Calu3 (cell line): ENCODE measurements at regions not wholly inside any gene's neighbourhood (a gene's known extent, or its start where the extent isn't known, plus 50 kb on each side); places are given as distances from the start of the nearest gene placed in this dataset.

Source experiments
- BruUV-seq: library from RNA; stranded (reverse); fragments of 400-500 nt; replicated peaks from 2 replicates; lab custom pipeline; 2021; lab: Mats Ljungman, UMichigan
- CTCF ChIA-PET: fragments of 300-600 bp; sonication (Branson Sonifier 250); formaldehyde crosslinking; loops from one replicate; lab custom pipeline; 2022; ENCODE audit warnings: antibody characterized with exemption; lab: Charles Lee
- DNase-seq: peaks from one replicate; pipeline ENCODE4 v3.0.0; 2022
- H3K27ac Mint-ChIP-seq: one replicate; pipeline ENCODE4 v1.8.0; 2022; ENCODE audit warnings: mixed read lengths; ENCODE audit not compliant: unreplicated experiment
- H3K27me3 Mint-ChIP-seq: one replicate; pipeline ENCODE4 v1.8.0; 2022; ENCODE audit warnings: mixed read lengths; ENCODE audit not compliant: unreplicated experiment
- H3K36me3 Mint-ChIP-seq: one replicate; pipeline ENCODE4 v1.8.0; 2022; ENCODE audit warnings: mild to moderate bottlenecking, moderate library complexity, mixed read lengths; ENCODE audit not compliant: insufficient read depth, unreplicated experiment
- H3K4me1 Mint-ChIP-seq: one replicate; pipeline ENCODE4 v1.8.0; 2022; ENCODE audit warnings: mild to moderate bottlenecking, low read depth, mixed read lengths; ENCODE audit not compliant: unreplicated experiment
- H3K4me3 Mint-ChIP-seq: one replicate; pipeline ENCODE4 v1.8.0; 2022; ENCODE audit warnings: mild to moderate bottlenecking, low read depth, moderate library complexity, mixed read lengths; ENCODE audit not compliant: unreplicated experiment
- H3K9me3 Mint-ChIP-seq: one replicate; pipeline ENCODE4 v1.8.0; 2022; ENCODE audit warnings: low read depth, mixed read lengths; ENCODE audit not compliant: unreplicated experiment
- CTCF ChIP-seq: fragments of 200-600 bp; IDR thresholded peaks from one replicate; pipeline ENCODE4 v1.8.0; 2022; ENCODE audit warnings: antibody characterized with exemption; ENCODE audit not compliant: unreplicated experiment
- intact Hi-C: fragments of 100-400 bp; cut with micrococcal nuclease; formaldehyde crosslinking; loops from one replicate; pipeline ENCODE4 v1.10.0; 2022; ENCODE audit not compliant: unreplicated experiment

- H3K9me3 Mint-ChIP-seq: no peaks in the 10 kb centered on the region
- CTCF ChIA-PET: no interaction called here
- no peak overlapping the region for H3K27ac Mint-ChIP-seq
- DNase-seq: no peak
- no peak overlapping the region for H3K4me3 Mint-ChIP-seq
- no TSS peak for BruUV-seq
- H3K4me1 Mint-ChIP-seq: peaks cover 10% of the 10 kb centered on the region
- no peak for TF ChIP-seq CTCF
- H3K27me3 Mint-ChIP-seq: no peaks in the 10 kb centered on the region
- intact Hi-C loops: no loop called here
- H3K36me3 Mint-ChIP-seq: no peaks in the 10 kb centered on the region
These were observed 234.1 kb downstream of the CPE start for GRCh38 chr4:165612936-165613335.

- Mint-ChIP-seq H3K36me3 (no peaks in the 10 kb centered on the region), H3K4me3 (no peak overlapping the region), H3K4me1 (peaks cover 10% of the 10 kb centered on the region), H3K9me3 (peaks cover 4% of the 10 kb centered on the region), H3K27me3 (no peaks in the 10 kb centered on the region), H3K27ac (no peak overlapping the region)
- DNase-seq: no peak
- BruUV-seq: no TSS peak
- intact Hi-C loops: no loop called here
- TF ChIP-seq CTCF: no peak
- CTCF ChIA-PET: no interaction called here
These were observed 234.8 kb downstream of the CPE start for GRCh38 chr4:165613581-165613980.

GRCh38 chr4:165620913-165621312, 242.1 kb downstream of the CPE start:
- Mint-ChIP-seq H3K27me3 (no peaks in the 10 kb centered on the region), H3K36me3 (no peaks in the 10 kb centered on the region), H3K27ac (no peak overlapping the region), H3K9me3 (peaks cover 4% of the 10 kb centered on the region), H3K4me1 (no peaks in the 10 kb centered on the region), H3K4me3 (no peak overlapping the region)
- DNase-seq: no peak
- TF ChIP-seq CTCF: no peak
- no TSS peak for BruUV-seq
- intact Hi-C loops: no loop called here
- CTCF ChIA-PET: no interaction called here

- no peak for DNase-seq
- H3K9me3 Mint-ChIP-seq: peaks cover 4% of the 10 kb centered on the region
- H3K4me3 Mint-ChIP-seq: no peak overlapping the region
- H3K27ac Mint-ChIP-seq: no peak overlapping the region
- no peaks in the 10 kb centered on the region for H3K36me3 Mint-ChIP-seq
- CTCF ChIA-PET: no interaction called here
- no peaks in the 10 kb centered on the region for H3K27me3 Mint-ChIP-seq
- H3K4me1 Mint-ChIP-seq: no peaks in the 10 kb centered on the region
- no peak for TF ChIP-seq CTCF
- BruUV-seq: no TSS peak
- intact Hi-C loops: no loop called here
These were observed 243.2 kb downstream of the CPE start for GRCh38 chr4:165621983-165622382.
